Transverse colon (tissue), 3 donors: ENCODE measurements at regions not wholly inside any gene's neighbourhood (a gene's known extent, or its start where the extent isn't known, plus 50 kb on each side); places are given as distances from the start of the nearest gene placed in this dataset.

ENCODE experiments used
- EP300 ChIP-seq: sonication (generic); formaldehyde crosslinking; IDR thresholded peaks from one replicate; pipeline ENCODE4 v1.6.1; 2017; ENCODE audit warnings: antibody characterized with exemption, low read depth
- POLR2A ChIP-seq: fragments of 450-650 bp; IDR thresholded peaks from one replicate; pipeline ENCODE4 v1.6.1; 2016; ENCODE audit warnings: antibody characterized with exemption, mild to moderate bottlenecking, moderate library complexity
- TF ChIP-seq, protein P1 (sequence below), 5 experiments: fragments of 200-600 bp in 3 of 5; fragments of 450-650 bp in 2 of 5; sonication (generic) in 3 of 5; IDR thresholded peaks; 1 replicate in 2 of 5; 2 replicates in 3 of 5; pipeline ENCODE4 v1.5.1; 2016 to 2017; ENCODE audit warnings: antibody characterized with exemption in 5 of 5, inconsistent platforms in 3 of 5, mild to moderate bottlenecking in 2 of 5, moderate library complexity in 1 of 5

DNA sequence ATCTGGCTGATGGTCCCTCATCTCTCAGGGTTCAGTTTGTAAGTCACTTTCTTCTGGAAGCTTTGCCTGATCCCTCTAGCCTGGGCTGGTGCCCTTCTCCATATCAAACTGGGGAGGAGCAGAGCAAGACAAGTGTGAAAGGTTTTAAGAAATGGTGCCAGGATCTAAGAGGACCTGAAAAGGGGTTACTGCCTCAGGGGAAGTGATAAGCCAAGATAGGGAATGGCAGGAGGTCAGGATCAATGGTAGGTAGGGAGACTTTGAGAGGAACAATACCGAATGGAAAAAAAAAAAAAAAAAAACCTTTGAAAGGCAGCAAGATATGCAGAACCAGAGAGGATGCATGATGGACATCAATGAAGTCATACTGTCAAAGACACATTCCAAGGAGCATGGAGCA is 67.5 kb upstream of the TLR4 start:
- TF ChIP-seq, protein P1, sequence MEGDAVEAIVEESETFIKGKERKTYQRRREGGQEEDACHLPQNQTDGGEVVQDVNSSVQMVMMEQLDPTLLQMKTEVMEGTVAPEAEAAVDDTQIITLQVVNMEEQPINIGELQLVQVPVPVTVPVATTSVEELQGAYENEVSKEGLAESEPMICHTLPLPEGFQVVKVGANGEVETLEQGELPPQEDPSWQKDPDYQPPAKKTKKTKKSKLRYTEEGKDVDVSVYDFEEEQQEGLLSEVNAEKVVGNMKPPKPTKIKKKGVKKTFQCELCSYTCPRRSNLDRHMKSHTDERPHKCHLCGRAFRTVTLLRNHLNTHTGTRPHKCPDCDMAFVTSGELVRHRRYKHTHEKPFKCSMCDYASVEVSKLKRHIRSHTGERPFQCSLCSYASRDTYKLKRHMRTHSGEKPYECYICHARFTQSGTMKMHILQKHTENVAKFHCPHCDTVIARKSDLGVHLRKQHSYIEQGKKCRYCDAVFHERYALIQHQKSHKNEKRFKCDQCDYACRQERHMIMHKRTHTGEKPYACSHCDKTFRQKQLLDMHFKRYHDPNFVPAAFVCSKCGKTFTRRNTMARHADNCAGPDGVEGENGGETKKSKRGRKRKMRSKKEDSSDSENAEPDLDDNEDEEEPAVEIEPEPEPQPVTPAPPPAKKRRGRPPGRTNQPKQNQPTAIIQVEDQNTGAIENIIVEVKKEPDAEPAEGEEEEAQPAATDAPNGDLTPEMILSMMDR (IDR thresholded peaks at IDR 0.05) = no peak
- TF ChIP-seq POLR2A = no peak
- TF ChIP-seq EP300 = no peak
